MCF 10A (cell line): ENCODE measurements at regions not wholly inside any gene's neighbourhood (a gene's known extent, or its start where the extent isn't known, plus 50 kb on each side); places are given as distances from the start of the nearest gene placed in this dataset.

Experiments
- BruUV-seq: library from RNA; stranded (reverse); fragments of 400-500 nt; replicated peaks from 2 replicates; lab custom pipeline; 2021; lab: Mats Ljungman, UMichigan
- CTCF ChIA-PET: fragments of 300-600 bp; sonication (Branson Sonifier 250); formaldehyde crosslinking; extraction: SDS; loops from one replicate; lab custom pipeline; 2021; ENCODE audit warnings: antibody characterized with exemption, inconsistent platforms; lab: Yijun Ruan, JAX
- POLR2A ChIA-PET: fragments of 300-600, 350-650 bp; sonication (Branson Sonifier 250); formaldehyde crosslinking; extraction: SDS; loops from one replicate; lab custom pipeline; 2020; ENCODE audit warnings: antibody characterized with exemption, inconsistent platforms; lab: Yijun Ruan, JAX
- DNase-seq: peaks from one replicate; pipeline ENCODE4 v3.0.0-alpha.2; 2018; ENCODE audit not compliant: unreplicated experiment
- H3K27ac Mint-ChIP-seq: one replicate; pipeline ENCODE4 v1.8.0; 2022; ENCODE audit warnings: mild to moderate bottlenecking, low read depth, mixed read lengths; ENCODE audit not compliant: unreplicated experiment
- H3K27me3 Mint-ChIP-seq: one replicate; pipeline ENCODE4 v1.8.0; 2022; ENCODE audit warnings: mixed read lengths; ENCODE audit not compliant: insufficient read depth, unreplicated experiment
- H3K36me3 Mint-ChIP-seq: one replicate; pipeline ENCODE4 v1.8.0; 2022; ENCODE audit warnings: mild to moderate bottlenecking, moderate library complexity, mixed read lengths; ENCODE audit not compliant: insufficient read depth, unreplicated experiment
- H3K4me1 Mint-ChIP-seq: one replicate; pipeline ENCODE4 v1.8.0; 2022; ENCODE audit warnings: mixed read lengths; ENCODE audit not compliant: insufficient read depth, unreplicated experiment
- H3K4me3 Mint-ChIP-seq: one replicate; pipeline ENCODE4 v1.8.0; 2022; ENCODE audit warnings: mild to moderate bottlenecking, moderate library complexity, mixed read lengths; ENCODE audit not compliant: unreplicated experiment
- H3K9me3 Mint-ChIP-seq: one replicate; pipeline ENCODE4 v1.8.0; 2022; ENCODE audit warnings: mixed read lengths; ENCODE audit not compliant: unreplicated experiment
- intact Hi-C: fragments of 100-400 bp; cut with micrococcal nuclease; formaldehyde crosslinking; loops from 2 replicates; pipeline ENCODE4 v1.14.1; 2022
- TF ChIP-seq, protein P1 (sequence below): fragments of 200-600 bp; IDR thresholded peaks from one replicate; pipeline ENCODE4 v1.8.0; 2022; ENCODE audit warnings: antibody characterized with exemption, mild to moderate bottlenecking; ENCODE audit not compliant: unreplicated experiment

DNA sequence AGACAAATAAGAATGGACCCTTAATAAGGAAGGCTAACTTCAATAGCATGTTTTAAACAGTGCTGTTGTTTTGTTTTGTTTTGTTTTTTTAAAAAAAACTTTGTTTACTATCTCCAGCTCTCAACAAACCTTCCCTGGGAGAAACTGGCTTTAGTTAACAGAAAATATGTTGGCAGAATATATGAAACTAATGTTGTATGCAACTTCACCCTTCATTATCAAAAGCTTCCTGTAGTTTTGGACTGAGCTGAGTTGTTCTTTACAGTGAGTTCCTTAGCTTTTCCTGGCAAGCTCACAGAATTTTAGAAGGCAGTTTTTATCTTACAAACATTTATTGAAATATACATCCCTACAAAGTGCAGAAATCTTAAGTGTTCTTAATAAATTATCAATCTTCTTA, 2480.7 kb upstream of the PCDH20 start:
- Mint-ChIP-seq H3K27me3 (peaks cover 48% of the 10 kb centered on the region), H3K9me3 (no peaks in the 10 kb centered on the region), H3K36me3 (no peaks in the 10 kb centered on the region), H3K27ac (no peak overlapping the region), H3K4me1 (no peaks in the 10 kb centered on the region), H3K4me3 (no peak overlapping the region)
- POLR2A ChIA-PET: no interaction called here
- no peak for DNase-seq
- CTCF ChIA-PET: no interaction called here
- intact Hi-C loops: no loop called here
- no TSS peak for BruUV-seq
- TF ChIP-seq, protein P1, sequence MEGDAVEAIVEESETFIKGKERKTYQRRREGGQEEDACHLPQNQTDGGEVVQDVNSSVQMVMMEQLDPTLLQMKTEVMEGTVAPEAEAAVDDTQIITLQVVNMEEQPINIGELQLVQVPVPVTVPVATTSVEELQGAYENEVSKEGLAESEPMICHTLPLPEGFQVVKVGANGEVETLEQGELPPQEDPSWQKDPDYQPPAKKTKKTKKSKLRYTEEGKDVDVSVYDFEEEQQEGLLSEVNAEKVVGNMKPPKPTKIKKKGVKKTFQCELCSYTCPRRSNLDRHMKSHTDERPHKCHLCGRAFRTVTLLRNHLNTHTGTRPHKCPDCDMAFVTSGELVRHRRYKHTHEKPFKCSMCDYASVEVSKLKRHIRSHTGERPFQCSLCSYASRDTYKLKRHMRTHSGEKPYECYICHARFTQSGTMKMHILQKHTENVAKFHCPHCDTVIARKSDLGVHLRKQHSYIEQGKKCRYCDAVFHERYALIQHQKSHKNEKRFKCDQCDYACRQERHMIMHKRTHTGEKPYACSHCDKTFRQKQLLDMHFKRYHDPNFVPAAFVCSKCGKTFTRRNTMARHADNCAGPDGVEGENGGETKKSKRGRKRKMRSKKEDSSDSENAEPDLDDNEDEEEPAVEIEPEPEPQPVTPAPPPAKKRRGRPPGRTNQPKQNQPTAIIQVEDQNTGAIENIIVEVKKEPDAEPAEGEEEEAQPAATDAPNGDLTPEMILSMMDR: no peak

DNA sequence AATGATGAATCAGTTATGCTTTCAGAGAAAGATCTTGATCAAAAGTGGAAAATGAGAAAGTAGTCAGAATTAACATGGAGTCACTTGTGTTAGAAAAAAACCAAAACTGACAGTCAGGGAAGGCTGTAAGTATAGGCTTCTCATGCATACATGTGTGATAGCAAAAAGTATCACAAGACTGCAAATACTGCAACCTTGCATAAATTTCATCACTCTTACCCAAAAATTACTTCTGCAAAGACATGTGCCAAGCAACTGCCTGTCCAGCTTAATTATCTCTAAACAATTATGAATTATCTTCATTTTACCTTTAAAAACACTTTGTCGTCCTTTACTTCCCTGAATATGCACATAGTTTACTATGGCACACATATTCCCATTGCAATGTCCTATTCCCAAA, 2466.4 kb upstream of the PCDH20 start:
- Mint-ChIP-seq H3K9me3 (no peaks in the 10 kb centered on the region), H3K27me3 (peaks cover 54% of the 10 kb centered on the region), H3K27ac (no peak overlapping the region), H3K4me1 (peaks cover 5% of the 10 kb centered on the region), H3K4me3 (no peak overlapping the region), H3K36me3 (no peaks in the 10 kb centered on the region)
- no peak for DNase-seq
- TF ChIP-seq, protein P1: no peak
- BruUV-seq: no TSS peak
- CTCF ChIA-PET: no interaction called here
- POLR2A ChIA-PET: no interaction called here
- intact Hi-C loops: no loop called here

DNA sequence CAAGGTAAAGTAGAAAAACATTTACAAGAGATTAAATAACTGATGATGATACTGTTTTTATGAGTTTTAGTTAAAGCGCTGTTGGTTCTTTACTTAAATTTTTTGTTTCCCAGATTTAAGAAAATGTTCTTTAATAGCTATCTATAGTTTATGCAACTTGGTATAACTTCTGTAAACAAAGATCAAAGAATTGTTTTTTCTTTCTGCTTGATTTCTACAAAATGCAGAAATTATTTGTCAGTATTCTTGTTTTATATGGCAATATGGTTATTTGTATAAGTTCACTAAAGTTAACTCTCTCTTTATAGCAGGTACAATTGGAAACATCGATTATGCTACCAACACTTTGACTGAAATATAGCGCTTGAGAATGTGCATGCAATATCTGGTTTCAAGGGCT, 2465.1 kb upstream of the PCDH20 start:
- intact Hi-C loops: no loop called here
- ChIA-PET POLR2A (no interaction called here), CTCF (no interaction called here)
- Mint-ChIP-seq H3K27me3 (peaks cover 54% of the 10 kb centered on the region), H3K27ac (no peak overlapping the region), H3K4me1 (peaks cover 5% of the 10 kb centered on the region), H3K9me3 (no peaks in the 10 kb centered on the region), H3K4me3 (no peak overlapping the region), H3K36me3 (no peaks in the 10 kb centered on the region)
- no peak for DNase-seq
- BruUV-seq: no TSS peak
- TF ChIP-seq, protein P1: no peak

DNA sequence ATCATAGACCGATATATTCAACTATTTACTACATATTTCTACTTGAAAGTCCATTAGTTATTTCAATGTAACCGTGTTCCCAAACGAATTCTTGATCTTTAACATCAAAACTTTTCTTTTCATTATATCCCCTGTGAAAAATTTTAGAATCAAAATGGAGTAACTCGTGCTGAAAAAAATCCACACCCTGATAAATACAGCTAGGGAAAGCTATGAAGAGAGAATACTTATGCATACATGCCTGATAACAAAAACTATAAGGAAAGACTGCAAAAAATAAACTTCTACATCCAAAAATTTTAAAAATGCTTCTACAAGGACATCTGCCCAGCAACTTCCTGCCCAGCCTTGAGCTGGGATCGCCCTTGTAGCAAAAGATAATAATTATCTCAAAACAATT, 2458.3 kb upstream of the PCDH20 start:
- TF ChIP-seq, protein P1: no peak
- no TSS peak for BruUV-seq

More for the DNA sequence above, 2458.3 kb upstream of the PCDH20 start:
- Mint-ChIP-seq H3K27ac (no peak overlapping the region), H3K36me3 (peaks cover 6% of the 10 kb centered on the region), H3K9me3 (no peaks in the 10 kb centered on the region), H3K4me3 (no peak overlapping the region), H3K4me1 (no peaks in the 10 kb centered on the region), H3K27me3 (peaks cover 22% of the 10 kb centered on the region)
- ChIA-PET CTCF (no interaction called here), POLR2A (no interaction called here)
- intact Hi-C loops: no loop called here
- DNase-seq: no peak
